Eye (tissue), 1 donor: ENCODE measurements at regions not wholly inside any gene's neighbourhood (a gene's known extent, or its start where the extent isn't known, plus 50 kb on each side); places are given as distances from the start of the nearest gene placed in this dataset.
"Not testable (repeated sequence)": the region's sequence is repeated elsewhere in the genome, so short reads cannot be mapped to it uniquely, and the experiment has no call there.

Experiments used
- DNase-seq: peaks from one replicate; pipeline ENCODE4 v3.0.0-alpha.2; 2015

GRCh38 chr6:8175046-8175777 lies 72.9 kb upstream of the EEF1E1 start:
- DNase-seq: no peak

- DNase-seq: no peak
These were observed 72.2 kb upstream of the EEF1E1 start for GRCh38 chr6:8174571-8174970.

- DNase-seq: no peak
These were observed 70.2 kb upstream of the EEF1E1 start for GRCh38 chr6:8172530-8172929.

DNA sequence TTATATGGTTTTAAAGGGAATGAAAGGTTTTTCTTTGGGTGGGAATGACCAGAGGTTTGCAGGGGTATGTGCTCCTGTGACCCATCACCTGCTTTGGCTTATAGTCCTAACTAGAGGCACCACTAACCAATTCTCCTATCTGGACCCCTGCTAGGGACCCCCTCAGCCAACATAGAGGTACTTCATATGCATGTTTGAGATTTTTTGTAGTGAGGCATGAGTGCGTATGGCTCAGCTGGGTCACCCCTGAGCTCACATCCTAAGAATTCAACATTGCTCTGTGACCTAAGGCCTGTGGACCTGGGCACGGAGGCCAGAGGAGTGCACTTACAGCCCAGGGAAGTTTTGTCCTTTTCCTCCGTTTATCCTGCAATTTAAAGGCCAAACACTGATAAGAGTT lies 68.4 kb upstream of the EEF1E1 start:
- DNase-seq: no peak

GRCh38 chr6:8170245-8170644 lies 67.9 kb upstream of the EEF1E1 start:
- no peak for DNase-seq

DNA sequence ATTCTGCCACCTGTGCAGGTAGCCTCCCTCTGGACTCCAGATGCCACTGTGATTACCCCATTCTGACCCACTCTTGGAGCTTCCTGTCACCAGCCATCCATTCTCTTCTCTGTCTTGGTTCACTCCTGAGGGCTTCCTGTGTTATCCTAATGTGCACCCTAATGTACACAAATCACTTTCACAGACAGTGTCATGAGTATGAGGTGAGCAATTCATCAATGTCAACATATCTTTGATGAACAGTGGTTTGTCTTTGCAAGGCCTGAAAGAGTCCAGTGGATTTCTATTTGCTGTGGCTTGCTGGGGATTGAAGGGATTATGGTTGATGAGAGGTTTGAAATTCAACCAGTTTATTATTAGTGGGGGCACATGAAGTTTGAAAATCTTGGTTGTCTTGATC lies 63.8 kb upstream of the EEF1E1 start:
- DNase-seq: no peak

DNA sequence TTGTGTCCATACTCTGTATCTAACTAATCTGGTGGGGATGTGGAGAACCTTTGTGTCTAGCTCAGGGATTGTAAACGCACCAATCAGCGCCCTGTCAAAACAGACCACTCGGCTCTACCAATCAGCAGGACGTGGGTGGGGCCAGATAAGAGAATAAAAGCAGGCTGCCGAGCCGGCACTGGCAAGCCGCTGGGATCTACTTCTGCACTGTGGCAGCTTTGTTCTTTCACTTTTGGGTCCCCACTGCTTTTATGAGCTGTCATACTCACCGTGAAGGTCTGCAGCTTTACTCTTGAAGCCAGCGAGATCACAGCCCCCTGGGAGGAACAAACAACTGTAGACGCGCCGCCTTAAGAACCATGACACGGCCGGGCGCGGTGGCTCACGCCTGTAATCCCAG lies 62.7 kb upstream of the EEF1E1 start:
- not testable (repeated sequence) for DNase-seq

GRCh38 chr6:8164281-8164680 lies 61.9 kb upstream of the EEF1E1 start:
- DNase-seq: not testable (repeated sequence)

DNA sequence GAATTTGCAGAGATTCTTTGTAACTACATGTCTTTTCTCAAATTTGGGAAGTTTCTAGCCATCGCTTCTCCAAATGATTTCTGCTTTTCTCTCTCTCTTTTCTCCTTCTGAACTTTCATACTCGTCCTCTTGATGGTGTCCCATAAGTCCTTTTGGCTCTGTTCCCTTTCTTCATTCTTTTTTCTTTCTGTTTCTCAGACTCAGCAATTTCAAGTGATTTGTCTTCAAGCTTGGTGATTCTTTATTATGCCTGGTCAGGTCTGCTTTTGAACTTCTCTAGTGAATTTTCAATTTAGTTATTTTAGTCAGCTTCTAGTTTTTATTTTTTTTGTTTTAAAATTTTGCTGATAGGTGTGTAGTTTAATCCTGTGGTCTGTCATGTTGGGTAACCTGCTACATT lies 57.6 kb upstream of the EEF1E1 start:
- DNase-seq: no peak

DNA sequence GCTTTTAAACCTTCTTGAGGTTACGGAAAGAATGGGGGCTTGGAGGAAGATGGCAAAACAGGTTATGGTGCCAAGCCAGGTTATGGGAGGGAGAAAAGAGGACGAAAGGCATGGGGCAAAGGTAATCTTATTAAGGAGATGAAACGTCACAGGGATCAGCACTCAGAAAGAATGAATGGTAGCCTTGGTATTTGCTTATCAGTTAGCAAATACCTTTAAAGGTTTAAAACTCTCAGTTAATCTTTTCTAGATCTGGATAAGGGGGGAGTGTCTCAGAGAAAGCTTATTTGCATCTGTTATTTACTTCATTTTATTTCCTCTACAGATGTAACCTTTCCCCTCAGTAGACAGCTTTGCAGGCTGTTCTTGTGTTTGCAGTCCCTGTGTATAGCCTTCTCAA lies 55.5 kb upstream of the EEF1E1 start:
- no peak for DNase-seq

DNA sequence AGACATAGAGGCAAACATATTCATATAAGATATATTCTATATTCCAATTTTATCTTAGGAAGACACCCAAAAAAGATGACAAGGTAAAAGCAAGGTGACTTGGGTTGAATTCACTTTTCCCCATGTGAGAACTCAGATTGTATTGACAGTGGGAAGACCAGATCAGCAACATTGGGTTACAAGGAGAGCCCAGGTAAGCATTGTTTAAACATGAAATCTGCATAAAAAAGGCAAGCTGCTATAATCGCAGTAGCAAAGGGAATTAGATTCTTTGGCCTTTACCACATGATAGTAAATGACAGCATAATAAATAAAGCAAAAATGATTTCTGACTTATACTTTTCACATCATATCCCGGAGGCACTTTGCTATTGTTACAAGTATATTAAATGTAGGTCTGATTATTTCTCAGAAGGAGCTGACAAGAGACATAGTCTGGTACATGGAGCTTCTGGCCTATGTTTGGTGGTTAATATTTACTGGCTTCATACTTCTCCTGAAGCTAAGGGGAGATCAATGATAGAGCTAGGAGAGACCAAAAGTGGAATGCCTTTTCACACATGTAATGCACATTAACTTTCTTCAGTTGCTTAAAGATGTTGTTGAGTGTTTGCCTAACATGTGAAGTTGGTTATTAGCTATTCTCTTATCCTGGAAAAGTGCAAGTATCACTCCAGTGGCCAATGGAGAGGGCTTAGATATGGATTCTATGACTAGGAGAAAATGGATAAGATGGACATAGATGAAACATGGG lies 53.1 kb upstream of the EEF1E1 start:
- DNase-seq: no peak
